Omental fat pad (tissue), 3 donors: ENCODE measurements at regions not wholly inside any gene's neighbourhood (a gene's known extent, or its start where the extent isn't known, plus 50 kb on each side); places are given as distances from the start of the nearest gene placed in this dataset.

Source experiments
- ATAC-seq: fragments of 150-250 bp; one replicate; pipeline ENCODE4 v1.9.1; 2016; ENCODE audit warnings: mild to moderate bottlenecking, moderate library complexity; ENCODE audit not compliant: low FRiP score
- DNase-seq: peaks from one replicate; pipeline ENCODE4 v3.0.0-alpha.2; 2019; ENCODE audit warnings: low spot score
- CTCF ChIP-seq, 3 donors: fragments of 450-650 bp; IDR thresholded peaks; one replicate each; pipeline ENCODE4 v1.5.1; 2016 to 2017; ENCODE audit warnings: antibody characterized with exemption in 3 of 3, mild to moderate bottlenecking in 3 of 3, moderate library complexity in 2 of 3

- DNase-seq (no peak), ATAC-seq (no peak)
- no peak for TF ChIP-seq CTCF (IDR thresholded peaks at IDR 0.05)
Observed at GRCh38 chr16:76976101-76976500, 214.9 kb upstream of the MON1B start.

- no peak for TF ChIP-seq CTCF (IDR thresholded peaks at IDR 0.05)
- ATAC-seq (no peak), DNase-seq (no peak)
Observed at GRCh38 chr16:76976756-76977155, 214.2 kb upstream of the MON1B start.

GRCh38 chr16:76984196-76984595 is 206.8 kb upstream of the MON1B start:
- TF ChIP-seq CTCF (IDR thresholded peaks at IDR 0.05), result no peak
- ATAC-seq (no peak), DNase-seq (no peak)

GRCh38 chr16:76985392-76986045 is 205.5 kb upstream of the MON1B start:
- TF ChIP-seq CTCF (IDR thresholded peaks at IDR 0.05), result no peak

GRCh38 chr16:76988526-76988925 is 202.5 kb upstream of the MON1B start:
- DNase-seq (no peak), ATAC-seq (no peak)
- TF ChIP-seq CTCF (IDR thresholded peaks at IDR 0.05), result no peak

More at GRCh38 chr16:76985392-76986045, 205.5 kb upstream of the MON1B start:
- ATAC-seq (no peak), DNase-seq (no peak)

- DNase-seq, result no peak
- TF ChIP-seq CTCF (IDR thresholded peaks at IDR 0.05), result no peak
- ATAC-seq, result no peak
Observed at GRCh38 chr16:77002644-77003043, 188.3 kb upstream of the MON1B start.

GRCh38 chr16:77009453-77009852 is 181.5 kb upstream of the MON1B start:
- TF ChIP-seq CTCF (IDR thresholded peaks at IDR 0.05), result no peak
- ATAC-seq, result no peak
- DNase-seq, result no peak
